GM23248 (cell line): ENCODE measurements at regions not wholly inside any gene's neighbourhood (a gene's known extent, or its start where the extent isn't known, plus 50 kb on each side); places are given as distances from the start of the nearest gene placed in this dataset.

Experiments
- EZH2 ChIP-seq: fragments of 200-600 bp; sonication (generic); IDR thresholded peaks from 2 replicates; pipeline ENCODE4 v1.6.1; 2018; ENCODE audit warnings: antibody characterized with exemption, mild to moderate bottlenecking; ENCODE audit not compliant: insufficient read depth, poor library complexity, severe bottlenecking
- EZH2phosphoT487 ChIP-seq: fragments of 200-600 bp; sonication (generic); IDR thresholded peaks from 2 replicates; pipeline ENCODE4 v1.6.1; 2018; ENCODE audit warnings: antibody characterized with exemption, moderate library complexity, mild to moderate bottlenecking, low read depth; ENCODE audit not compliant: insufficient read depth

DNA sequence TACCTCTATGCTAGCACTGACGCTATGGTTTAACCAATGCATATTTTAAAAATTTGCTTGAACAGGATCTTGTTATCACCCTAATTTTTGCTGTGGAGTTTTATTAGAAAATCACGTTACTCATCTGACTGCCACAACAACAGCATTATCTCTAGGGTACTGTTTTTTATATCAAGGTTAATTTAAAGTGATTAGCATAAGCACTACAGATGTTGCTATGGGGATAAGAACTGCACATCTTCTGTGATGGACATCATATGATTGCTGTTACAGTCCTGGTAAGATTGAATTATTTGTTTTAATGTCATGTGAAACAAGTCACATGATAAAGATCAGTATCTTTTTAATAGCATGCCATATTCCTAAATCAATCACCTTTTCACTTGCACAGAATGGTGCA, 492.2 kb upstream of the ROBO2 start:
- TF ChIP-seq EZH2: no peak
- no peak for TF ChIP-seq EZH2phosphoT487
